Common myeloid progenitor, CD34-positive (primary cell): ENCODE measurements at regions not wholly inside any gene's neighbourhood (a gene's known extent, or its start where the extent isn't known, plus 50 kb on each side); places are given as distances from the start of the nearest gene placed in this dataset.

Experiments used
- CTCF ChIA-PET: fragments of 350-600 bp; sonication (Branson Sonifier 250); formaldehyde crosslinking; loops from one replicate; lab custom pipeline; 2021; ENCODE audit warnings: antibody characterized with exemption; lab: Charles Lee
- POLR2A ChIA-PET: fragments of 350-600 bp; sonication (Branson Sonifier 250); formaldehyde crosslinking; loops from one replicate; lab custom pipeline; 2021; ENCODE audit warnings: antibody characterized with exemption; lab: Charles Lee
- DNase-seq, 3 donors: peaks; one replicate each; pipeline versions ENCODE4 v3.0.0 to v3.0.0-alpha.2; 2013
- H3K27ac ChIP-seq, 2 experiments: 1 replicate in 1 of 2; 2 replicates in 1 of 2; pipeline ENCODE4 v1.7.0; 2013; ENCODE audit warnings: inconsistent platforms in 2 of 2, low read length in 2 of 2, mild to moderate bottlenecking in 2 of 2, low read depth in 1 of 2, moderate library complexity in 1 of 2; ENCODE audit not compliant: severe bottlenecking in 2 of 2, insufficient read depth in 1 of 2, poor library complexity in 1 of 2
- H3K27me3 ChIP-seq, 5 experiments: replicated peaks in 2 of 5; 1 replicate in 3 of 5; 2 replicates in 2 of 5; pipeline versions ENCODE4 v1.6.1 to v1.7.0; 2013; ENCODE audit warnings: low read length in 4 of 5, mild to moderate bottlenecking in 2 of 5, moderate library complexity in 2 of 5, inconsistent platforms in 1 of 5; ENCODE audit not compliant: insufficient read depth in 5 of 5, control insufficient read depth in 4 of 5
- H3K36me3 ChIP-seq, 4 experiments: 1 replicate in 2 of 4; 2 replicates in 2 of 4; pipeline versions ENCODE4 v1.6.1 to v1.7.0; 2013; ENCODE audit warnings: low read length in 3 of 4, control low read depth in 1 of 4, mild to moderate bottlenecking in 1 of 4; ENCODE audit not compliant: control insufficient read depth in 4 of 4, insufficient read depth in 4 of 4
- H3K4me1 ChIP-seq, 4 experiments: 1 replicate in 3 of 4; 2 replicates in 1 of 4; pipeline versions ENCODE4 v1.6.1 to v1.7.1; 2013; ENCODE audit warnings: low read length in 3 of 4, mild to moderate bottlenecking in 3 of 4, control low read depth in 1 of 4, inconsistent platforms in 1 of 4, moderate library complexity in 1 of 4; ENCODE audit not compliant: control insufficient read depth in 4 of 4, insufficient read depth in 4 of 4; ENCODE audit errors: control extremely low read depth in 1 of 4
- H3K4me3 ChIP-seq, 7 experiments: 1 replicate in 4 of 7; 2 replicates in 3 of 7; pipeline versions ENCODE4 v1.5.1 to v1.7.0; 2013; ENCODE audit warnings: mild to moderate bottlenecking in 7 of 7, low read length in 6 of 7, moderate library complexity in 6 of 7, inconsistent platforms in 2 of 7, low read depth in 2 of 7, control low read depth in 1 of 7; ENCODE audit not compliant: insufficient read depth in 4 of 7, control insufficient read depth in 1 of 7; ENCODE audit errors: extremely low read depth in 1 of 7
- H3K9me3 ChIP-seq, 5 experiments: 1 replicate in 4 of 5; 2 replicates in 1 of 5; pipeline versions ENCODE4 v1.6.1 to v1.7.1; 2013; ENCODE audit warnings: low read length in 4 of 5, mild to moderate bottlenecking in 2 of 5, inconsistent platforms in 1 of 5, low read depth in 1 of 5, moderate library complexity in 1 of 5; ENCODE audit not compliant: control insufficient read depth in 4 of 5, insufficient read depth in 2 of 5; ENCODE audit errors: control extremely low read depth in 1 of 5
- WGBS: methylation state at CpG from one replicate; pipeline ENCODE4 v1.1.5; 2013; ENCODE audit not compliant: insufficient coverage; 5-methylcytosine and 5-hydroxymethylcytosine counted together

DNA sequence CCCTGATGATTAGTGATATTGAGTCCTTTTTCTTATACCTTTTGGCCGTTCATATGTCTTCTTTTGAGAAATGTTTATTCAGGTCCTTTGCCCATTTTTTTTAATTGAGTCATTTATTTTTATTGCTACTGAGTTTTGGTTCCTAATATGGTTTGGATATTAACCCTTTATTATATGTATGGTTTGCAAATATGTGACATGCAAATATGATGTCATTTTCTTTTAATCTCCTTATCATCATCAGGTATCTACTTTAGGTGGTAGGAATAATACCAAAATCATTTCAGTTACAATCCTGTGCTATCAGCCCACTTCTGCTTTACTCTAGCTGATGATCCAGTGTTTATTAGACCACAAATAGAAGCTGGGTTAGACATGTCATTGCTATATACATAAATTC, 102.3 kb upstream of the TRPC7 start:
- no peak overlapping the region for H3K4me3 ChIP-seq
- no CpG with 5 or more reads among the region's 1 CpG for WGBS
- ChIA-PET CTCF (no interaction called here), POLR2A (no interaction called here)
- H3K36me3 ChIP-seq, result no peaks in the 10 kb centered on the region
- no peaks in the 10 kb centered on the region for H3K4me1 ChIP-seq
- no peak overlapping the region for H3K27ac ChIP-seq
- H3K27me3 ChIP-seq, result no peaks in the 10 kb centered on the region
- no peaks in the 10 kb centered on the region for H3K9me3 ChIP-seq
- DNase-seq, result no peak

DNA sequence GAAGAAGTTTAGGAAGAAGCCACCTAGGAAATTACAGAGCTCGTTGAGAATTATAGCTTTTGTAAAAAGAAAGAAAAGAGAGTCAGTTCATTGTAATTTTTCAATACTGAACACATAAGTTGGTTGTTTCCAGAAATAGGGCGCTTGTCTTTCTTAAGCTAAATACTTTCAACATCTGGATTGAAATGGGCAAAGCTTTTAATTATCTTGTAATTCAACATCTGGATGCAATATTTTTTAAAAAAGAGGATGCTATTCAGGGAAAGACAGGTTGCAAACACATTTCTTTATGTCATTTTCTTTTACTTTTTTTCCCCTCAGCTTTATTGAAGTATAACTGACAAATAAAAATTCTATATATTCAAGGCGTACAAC, 100.7 kb upstream of the TRPC7 start:
- Histone ChIP-seq H3K27ac (no peak overlapping the region), H3K4me1 (no peaks in the 10 kb centered on the region), H3K27me3 (no peaks in the 10 kb centered on the region), H3K9me3 (no peaks in the 10 kb centered on the region), H3K4me3 (no peak overlapping the region), H3K36me3 (no peaks in the 10 kb centered on the region)
- POLR2A ChIA-PET, result interaction anchor here (0.5 kb wide), 1 partner anchor 10 kb away, joined by 3 read pairs; no protein-coding TSS in a partner anchor
- CTCF ChIA-PET, result no interaction called here
- DNase-seq, result no peak
- WGBS, result no CpG with 5 or more reads among the region's 3 CpGs

DNA sequence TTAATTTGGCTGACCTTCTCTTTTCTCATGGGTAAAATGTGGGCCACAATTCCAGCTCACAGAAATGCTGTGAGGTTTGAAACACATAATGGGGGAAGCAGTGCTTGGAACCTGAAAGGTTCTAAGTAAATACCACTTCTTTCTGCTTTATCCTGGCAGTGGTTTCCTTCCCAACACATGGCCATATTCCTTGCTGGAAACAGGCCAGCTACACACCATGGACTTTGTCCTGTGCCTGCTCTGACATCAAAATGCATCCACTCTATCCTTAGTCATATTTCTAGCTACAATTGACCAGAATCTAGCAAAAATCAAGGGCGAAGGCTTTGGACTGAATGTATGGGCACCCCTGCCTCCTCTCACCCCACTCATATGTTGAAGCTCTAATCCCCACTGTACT, 93.1 kb upstream of the TRPC7 start:
- Histone ChIP-seq H3K4me3 (no peak overlapping the region), H3K4me1 (no peaks in the 10 kb centered on the region), H3K27ac (no peak overlapping the region), H3K36me3 (no peaks in the 10 kb centered on the region), H3K9me3 (no peaks in the 10 kb centered on the region), H3K27me3 (peaks cover 0 to 2% (median 0%) of the 10 kb centered on the region in 5 experiments)
- ChIA-PET POLR2A (interaction anchor here (0.6 kb wide), 1 partner anchor 14 kb away, joined by 3 read pairs; no protein-coding TSS in a partner anchor), CTCF (no interaction called here)
- no peak for DNase-seq
- no CpG with 5 or more reads among the region's 1 CpG for WGBS

DNA sequence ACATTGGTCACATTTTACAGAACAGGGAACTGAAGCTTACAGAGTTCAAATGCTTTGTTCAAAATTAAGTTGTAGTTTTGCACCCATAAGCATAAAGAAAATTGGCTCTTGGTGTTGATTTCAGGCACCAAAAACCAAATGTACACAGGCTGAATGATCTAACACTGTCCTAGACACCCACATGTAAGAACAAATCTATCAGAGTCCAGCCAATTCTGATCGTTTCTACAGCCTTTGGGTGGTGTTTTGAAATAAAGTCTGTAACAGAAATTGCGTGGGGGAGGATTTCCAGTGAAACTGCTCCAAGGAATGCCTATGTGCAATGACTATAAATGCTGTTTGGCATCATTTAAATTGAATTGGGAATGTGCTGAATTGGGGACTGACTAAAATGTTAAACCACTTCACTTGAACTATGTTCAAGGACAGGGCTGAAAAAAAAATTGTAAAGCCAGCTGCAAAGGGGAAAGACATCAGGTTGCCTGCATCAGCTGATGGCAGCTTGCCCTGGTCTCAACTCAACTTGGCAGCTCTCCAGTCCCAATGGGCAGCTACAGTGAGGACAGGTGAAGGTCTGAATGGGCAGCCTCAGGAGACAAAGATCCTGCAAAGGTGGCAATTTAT, 92.2 kb upstream of the TRPC7 start:
- ChIA-PET CTCF (no interaction called here), POLR2A (interaction anchor here (0.6 kb wide), 1 partner anchor 13 kb away, joined by 3 read pairs; no protein-coding TSS in a partner anchor)
- no peak for DNase-seq
- Histone ChIP-seq H3K27me3 (peaks cover 0 to 2% (median 0%) of the 10 kb centered on the region in 5 experiments), H3K4me1 (no peaks in the 10 kb centered on the region), H3K9me3 (no peaks in the 10 kb centered on the region), H3K27ac (no peak overlapping the region), H3K36me3 (no peaks in the 10 kb centered on the region), H3K4me3 (no peak overlapping the region)
- 83% methylated on average over 2 of the region's 2 CpGs for WGBS

DNA sequence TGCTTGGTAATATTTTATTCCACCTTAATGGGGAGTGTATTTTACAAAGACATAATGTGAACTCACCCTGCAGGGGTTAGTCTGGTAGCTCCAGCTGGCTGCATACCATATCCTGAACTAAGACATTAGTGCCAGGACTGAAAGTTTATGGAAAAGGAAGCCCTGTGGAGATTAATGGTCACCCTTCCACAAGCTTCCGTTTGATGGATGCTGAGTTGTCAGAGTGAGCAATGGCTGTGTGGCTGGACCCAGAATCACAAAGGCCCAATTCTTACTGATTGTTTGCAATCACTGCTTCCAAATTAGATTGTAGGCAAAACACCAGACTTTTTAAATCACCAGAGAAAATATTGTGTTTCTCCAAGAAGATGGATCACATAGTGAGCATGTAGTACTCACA, 90.1 kb upstream of the TRPC7 start:
- CTCF ChIA-PET, result no interaction called here
- POLR2A ChIA-PET, result no interaction called here
- WGBS, result 67% methylated on average over 1 of the region's 1 CpG
- Histone ChIP-seq H3K27ac (no peak overlapping the region), H3K4me1 (no peaks in the 10 kb centered on the region), H3K9me3 (no peaks in the 10 kb centered on the region), H3K4me3 (no peak overlapping the region), H3K27me3 (peaks cover 0 to 2% (median 0%) of the 10 kb centered on the region in 5 experiments), H3K36me3 (no peaks in the 10 kb centered on the region)
- DNase-seq, result no peak

DNA sequence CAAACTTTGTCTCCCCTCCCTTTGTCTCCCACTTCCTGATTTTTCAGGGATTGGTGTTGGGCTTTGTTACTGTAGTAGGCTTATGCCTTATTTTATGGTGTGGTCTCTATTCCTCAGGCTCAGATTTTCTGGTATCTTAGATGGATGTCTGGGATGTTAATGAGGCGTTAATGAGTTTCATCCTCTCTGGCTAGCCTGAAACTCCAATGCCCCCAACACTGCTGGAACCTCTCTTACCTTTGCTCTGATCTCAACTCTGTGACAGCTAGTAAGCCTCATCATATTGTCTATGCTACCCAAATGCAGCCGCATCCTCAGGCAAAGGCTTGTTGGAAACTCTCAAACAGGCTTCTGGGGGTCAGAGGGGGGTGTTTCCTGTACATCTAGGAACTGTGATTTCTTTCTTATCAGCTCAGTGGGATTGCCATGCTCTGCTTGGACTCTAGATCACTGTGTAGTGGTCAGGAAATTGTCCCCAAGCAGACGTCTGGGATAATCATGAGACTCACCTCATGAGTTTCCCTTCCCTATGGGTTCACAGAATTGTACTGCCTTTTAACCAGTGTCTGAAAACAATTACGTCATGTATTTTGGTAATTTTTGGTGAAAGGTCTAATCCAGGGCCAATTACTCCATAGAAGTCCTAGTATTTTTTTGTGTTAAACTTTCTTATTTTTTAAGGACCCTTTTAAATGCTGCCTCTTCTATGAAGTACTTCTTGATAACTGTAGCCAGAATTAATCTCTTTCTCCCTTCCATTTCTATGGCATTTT, 88.8 kb upstream of the TRPC7 start:
- 63% methylated on average over 3 of the region's 4 CpGs for WGBS
- no peak for DNase-seq
- H3K4me1 ChIP-seq, result no peaks in the 10 kb centered on the region
- ChIA-PET CTCF (no interaction called here), POLR2A (no interaction called here)
- H3K9me3 ChIP-seq, result no peaks in the 10 kb centered on the region
- no peak overlapping the region for H3K4me3 ChIP-seq
- H3K36me3 ChIP-seq, result no peaks in the 10 kb centered on the region
- H3K27ac ChIP-seq, result no peak overlapping the region
- H3K27me3 ChIP-seq, result peaks cover 0 to 2% (median 0%) of the 10 kb centered on the region in 5 experiments

DNA sequence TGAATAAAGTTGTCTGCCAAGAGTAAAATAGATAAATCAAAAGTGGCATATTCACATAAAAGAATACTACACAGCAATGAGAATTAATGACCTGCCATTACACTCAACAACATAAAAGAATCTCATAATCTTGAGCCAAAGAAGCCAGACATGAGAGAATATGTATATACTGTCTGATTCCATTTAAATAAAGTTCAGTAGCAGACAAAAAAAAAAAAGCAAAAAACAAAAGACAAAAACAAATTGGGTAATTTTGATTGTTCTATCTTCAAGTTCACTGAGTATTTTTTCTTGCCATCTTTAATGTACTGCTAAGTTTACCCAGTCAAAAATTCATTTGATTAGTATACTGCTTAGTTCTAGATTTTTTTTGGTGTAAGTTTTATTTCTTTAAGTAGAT, 87.9 kb upstream of the TRPC7 start:
- ChIA-PET CTCF (no interaction called here), POLR2A (no interaction called here)
- Histone ChIP-seq H3K9me3 (no peaks in the 10 kb centered on the region), H3K4me1 (no peaks in the 10 kb centered on the region), H3K4me3 (no peak overlapping the region), H3K36me3 (no peaks in the 10 kb centered on the region), H3K27ac (no peak overlapping the region), H3K27me3 (peaks cover 0 to 2% (median 0%) of the 10 kb centered on the region in 5 experiments)
- DNase-seq, result no peak
